NCI-H2196 (cell line): ENCODE measurements at regions not wholly inside any gene's neighbourhood (a gene's known extent, or its start where the extent isn't known, plus 50 kb on each side); places are given as distances from the start of the nearest gene placed in this dataset.

Experiments
- DNase-seq: peaks from one replicate; lab custom pipeline; 2025; ENCODE audit not compliant: unreplicated experiment; lab: John Stamatoyannopoulos, UW

DNA sequence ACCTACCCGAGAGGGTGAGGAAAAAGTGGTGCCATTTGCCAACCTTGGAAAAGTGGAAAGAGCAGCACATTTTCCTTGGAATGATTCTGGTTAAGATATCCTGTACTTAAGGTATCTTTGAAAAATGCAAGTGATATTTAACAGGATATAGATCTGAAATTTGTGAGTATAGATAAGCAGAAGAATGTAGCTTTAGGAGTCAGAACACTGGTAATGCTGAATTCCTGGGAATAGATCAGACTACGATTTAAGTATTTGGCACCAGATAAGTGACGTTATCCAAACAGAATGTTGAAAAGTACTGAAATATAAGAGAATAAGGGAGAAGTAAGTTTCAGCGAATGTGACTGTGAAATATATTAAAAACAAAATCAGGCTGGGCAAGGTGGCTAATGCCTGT, 210.1 kb downstream of the PCDH7 start:
- DNase-seq: no peak

DNA sequence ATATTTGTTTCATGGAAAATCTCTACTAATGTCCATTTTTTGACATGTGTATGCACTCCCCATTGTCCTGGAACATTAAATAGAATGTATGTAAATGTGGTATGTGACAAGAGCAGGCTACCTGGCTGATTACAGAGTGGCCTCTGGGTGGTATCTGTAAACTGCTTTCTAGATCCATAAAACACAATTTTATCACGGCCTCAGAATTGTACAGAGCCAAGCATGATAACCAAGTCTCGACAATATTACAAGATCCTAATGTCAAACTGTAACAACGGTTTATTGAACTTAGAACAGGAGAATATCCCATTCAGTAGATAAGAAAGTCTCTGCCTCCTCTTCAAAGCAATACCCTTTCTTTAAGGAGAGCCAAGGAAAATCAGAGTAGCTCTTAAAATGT, 212.4 kb downstream of the PCDH7 start:
- DNase-seq: no peak

DNA sequence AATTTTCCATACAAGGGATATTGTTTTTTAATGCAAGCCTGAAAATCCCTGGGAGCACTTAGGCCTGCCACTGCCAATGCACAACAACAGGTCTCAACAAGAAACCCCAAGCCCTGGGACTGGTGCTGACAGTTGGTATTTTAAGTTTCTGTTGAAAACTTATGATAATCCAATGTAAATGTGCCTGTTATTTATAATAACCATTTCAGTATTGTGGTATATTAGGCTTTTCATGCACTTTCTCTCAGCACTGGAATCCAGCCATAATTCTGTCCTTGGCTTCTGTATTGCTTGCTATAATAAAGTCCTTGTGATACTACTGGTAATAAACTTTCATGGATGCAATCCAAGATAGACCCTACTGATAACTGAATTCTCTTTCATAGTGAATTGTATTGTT, 218.9 kb downstream of the PCDH7 start:
- DNase-seq: no peak

DNA sequence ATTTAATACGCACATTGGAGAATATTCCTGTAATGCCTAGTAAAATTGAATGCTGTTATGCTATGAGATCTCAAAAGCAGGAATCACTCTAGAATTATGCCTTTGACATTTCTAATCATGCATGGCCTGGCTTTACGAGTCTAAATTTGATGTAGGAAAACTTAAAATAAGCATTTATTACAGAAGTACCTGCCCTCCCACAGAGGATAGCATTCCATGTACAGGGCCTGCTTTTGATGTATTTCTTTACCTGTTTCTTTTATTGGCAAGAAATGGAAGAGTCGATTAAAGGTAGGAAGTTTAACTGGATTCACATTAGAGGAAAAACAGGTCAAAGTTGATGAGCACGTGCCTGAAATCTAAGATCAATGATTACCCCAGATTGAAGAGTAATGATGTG, 219.5 kb downstream of the PCDH7 start:
- DNase-seq: no peak

DNA sequence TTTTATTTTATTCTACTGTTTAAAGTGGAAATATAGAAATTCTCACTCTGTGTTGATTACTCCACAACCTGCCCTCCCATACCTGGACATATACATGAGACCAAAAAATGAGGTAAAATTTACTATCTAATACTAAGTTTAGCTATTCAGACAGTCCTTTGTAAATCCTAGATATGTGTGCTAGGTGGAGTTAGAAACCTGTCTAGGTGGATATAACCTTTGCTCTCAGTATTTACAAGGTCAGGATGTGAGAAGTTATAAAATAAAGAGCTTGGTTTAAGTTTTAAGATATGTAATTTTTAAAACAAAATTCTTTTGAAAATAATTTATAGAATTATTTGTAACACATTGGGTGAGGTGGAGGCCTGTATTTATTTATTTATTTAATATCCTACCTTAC, 221.5 kb downstream of the PCDH7 start:
- DNase-seq: no peak

DNA sequence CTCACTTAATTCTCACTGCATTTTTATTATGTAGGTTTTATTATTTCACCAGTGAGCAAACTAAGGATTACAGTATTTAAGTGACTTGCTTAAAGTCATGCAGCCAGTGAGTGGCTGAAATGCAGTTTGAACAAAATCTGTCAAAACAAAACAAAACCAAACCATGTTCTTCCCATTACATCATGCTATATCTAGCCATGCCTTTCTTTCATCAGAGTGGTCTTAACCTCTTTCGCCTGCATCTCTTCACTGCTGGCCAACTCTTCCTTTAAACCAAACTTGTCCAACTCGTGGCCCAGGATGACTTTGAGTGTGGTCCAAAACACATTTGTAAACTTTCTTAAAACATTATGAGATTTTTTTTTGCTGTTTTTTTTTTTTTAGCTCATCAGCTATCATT, 223.2 kb downstream of the PCDH7 start:
- no peak for DNase-seq

DNA sequence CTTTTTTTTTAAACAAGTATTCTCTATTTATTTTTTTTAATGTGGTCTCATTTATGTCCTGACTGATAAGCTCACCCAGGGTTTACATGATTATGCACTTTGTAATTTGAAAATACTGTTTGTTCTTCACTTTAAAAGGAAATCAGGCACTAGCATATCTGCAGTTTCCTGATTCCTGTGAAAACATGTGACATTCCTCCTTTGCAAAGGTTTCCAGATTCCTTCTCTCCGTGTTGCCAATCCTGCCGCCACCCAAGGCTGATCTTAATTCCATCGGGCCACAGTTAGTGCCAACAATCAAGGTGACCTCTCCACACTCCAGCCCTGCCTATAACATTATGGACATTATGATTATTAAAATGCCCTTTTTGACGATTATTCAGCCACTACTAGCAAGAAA, 225.4 kb downstream of the PCDH7 start:
- DNase-seq: no peak

DNA sequence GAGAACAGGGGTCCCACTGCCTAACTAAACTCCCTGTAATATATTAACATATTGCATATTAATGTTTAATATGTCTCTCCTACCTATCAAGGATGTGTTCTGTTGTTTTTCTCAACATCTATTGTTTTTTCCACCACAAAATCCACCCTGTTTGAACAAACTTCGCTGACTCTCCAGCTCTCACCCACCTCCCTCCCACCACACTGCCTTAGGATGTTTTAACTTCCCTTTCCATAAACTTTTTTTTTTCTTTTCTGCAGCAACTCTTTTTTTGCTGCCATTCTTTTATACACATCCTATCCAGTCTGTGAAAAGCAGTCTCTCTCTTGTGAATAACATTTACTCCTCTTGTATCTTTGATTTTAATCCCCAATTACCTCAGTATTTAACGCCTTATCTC, 226.1 kb downstream of the PCDH7 start:
- DNase-seq: no peak

DNA sequence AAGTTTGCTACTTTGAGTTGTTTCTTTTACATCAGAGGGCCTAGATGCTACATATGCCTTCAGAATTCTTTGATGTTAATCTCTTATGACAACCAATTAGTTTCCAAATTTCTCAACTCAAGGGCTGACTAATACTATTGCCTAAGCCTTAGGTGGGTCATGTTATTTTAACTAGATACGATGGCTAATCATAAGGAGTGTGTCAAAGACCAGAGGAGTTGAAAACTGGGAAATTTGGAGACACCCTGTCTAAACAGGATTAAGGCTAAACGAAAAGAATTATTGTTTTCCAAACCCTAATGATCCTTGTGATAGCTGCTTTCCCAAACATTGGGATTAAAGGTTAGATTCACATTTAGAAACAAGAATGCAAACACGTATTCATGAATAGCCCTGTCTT, 228.5 kb downstream of the PCDH7 start:
- no peak for DNase-seq

DNA sequence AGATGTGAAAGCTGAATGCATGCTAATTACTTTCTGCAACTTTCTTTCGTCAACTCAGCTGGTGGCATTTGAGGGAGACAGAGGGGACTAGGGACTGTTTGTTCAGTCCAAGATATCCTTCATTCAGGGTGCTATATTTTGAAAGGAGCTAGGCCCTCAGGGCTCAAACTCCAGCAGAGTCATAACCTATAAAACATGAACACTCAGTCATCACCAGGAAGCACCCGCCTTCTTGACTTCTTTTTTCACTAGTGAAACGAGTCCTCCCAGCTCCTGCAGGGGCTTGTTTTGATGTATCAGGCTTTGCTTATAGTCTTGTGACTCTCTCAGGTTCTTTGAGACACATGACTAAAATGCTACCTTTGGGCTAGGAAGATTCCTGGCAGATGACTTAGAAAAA, 230.6 kb downstream of the PCDH7 start:
- no peak for DNase-seq

DNA sequence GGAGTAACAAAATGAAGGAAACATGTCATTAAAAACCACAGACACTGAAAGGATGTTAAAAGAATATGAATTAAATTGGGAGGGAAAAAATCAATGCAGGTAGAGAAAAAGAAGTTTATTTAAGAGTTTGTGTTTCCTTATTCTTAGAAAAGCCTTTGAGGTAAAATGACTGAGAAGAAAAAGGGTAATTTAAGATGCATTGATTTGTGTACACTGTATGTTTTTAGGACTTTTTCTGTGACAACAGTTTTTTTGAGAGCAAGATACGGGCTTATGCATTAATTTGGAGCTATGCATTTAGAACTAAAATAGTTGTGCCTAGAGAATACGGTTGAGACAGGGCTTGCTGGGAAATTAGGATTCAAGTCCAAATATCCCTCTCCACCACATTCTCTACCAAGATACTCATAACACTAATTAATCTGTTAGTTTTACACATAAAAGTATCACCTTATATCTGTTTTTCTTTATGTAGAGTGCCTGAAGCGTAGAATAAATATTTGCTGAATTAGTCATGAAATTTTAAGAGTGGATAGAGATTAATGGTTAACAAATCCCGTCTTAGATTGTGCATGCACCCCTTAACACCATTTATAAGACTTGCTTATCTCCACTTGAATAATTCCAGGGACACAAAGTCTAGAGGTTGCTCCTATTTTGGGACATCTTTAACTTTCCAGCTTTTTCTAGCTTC, 232.5 kb downstream of the PCDH7 start:
- DNase-seq: no peak

DNA sequence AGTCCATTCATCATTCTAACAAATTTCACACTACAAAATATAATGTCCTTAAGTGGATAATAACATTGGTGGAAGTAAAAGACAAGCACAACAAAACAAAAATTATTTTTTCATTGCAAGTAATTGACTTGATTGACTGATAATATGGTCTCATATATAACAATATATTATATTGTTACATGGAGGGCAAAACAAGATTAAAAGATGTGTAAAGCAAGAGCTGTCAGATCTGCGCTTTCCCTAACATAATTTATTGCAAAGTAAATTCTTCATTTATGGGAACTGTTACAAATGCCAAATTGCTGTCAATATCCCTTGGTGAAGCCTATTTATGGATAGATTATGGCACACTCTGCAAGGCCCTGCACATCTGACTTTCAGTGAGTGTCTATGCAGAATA, 233.6 kb downstream of the PCDH7 start:
- no peak for DNase-seq

DNA sequence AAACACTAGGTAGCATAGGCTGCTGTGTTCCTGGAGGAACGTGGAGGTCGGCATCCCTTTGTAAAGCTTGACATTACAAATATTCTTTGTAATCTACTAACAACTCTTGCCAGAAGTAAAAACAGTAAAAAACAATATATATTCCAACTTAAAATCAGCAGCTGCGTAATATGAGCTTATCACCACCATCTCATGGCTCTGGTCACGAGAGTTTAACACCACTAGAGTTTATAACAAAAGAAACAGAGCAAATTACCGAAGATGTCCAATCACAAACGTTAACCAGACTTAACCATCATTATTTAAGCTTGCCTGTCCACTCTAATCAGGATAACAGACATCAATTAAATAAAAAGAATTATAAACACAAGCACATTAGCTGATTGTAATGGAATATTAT, 236.7 kb downstream of the PCDH7 start:
- no peak for DNase-seq

DNA sequence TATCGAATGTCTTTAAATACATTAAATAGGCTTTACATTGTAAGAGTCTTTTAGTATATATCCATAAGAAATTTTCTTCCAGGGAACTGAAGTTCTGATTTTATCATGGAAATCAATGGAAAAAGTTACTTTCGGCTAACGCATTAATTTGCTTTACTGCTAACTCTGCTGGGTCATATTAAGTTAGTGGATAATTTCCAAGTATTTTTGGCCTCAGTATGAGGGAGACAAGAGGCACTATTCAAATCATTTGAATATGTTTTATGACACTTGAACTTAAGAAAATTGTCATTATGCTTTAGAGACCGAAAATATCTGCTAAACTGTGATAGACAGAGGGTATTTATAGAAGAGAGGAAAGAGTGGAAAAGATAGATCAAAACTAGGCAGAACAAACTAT, 237.5 kb downstream of the PCDH7 start:
- DNase-seq: no peak

DNA sequence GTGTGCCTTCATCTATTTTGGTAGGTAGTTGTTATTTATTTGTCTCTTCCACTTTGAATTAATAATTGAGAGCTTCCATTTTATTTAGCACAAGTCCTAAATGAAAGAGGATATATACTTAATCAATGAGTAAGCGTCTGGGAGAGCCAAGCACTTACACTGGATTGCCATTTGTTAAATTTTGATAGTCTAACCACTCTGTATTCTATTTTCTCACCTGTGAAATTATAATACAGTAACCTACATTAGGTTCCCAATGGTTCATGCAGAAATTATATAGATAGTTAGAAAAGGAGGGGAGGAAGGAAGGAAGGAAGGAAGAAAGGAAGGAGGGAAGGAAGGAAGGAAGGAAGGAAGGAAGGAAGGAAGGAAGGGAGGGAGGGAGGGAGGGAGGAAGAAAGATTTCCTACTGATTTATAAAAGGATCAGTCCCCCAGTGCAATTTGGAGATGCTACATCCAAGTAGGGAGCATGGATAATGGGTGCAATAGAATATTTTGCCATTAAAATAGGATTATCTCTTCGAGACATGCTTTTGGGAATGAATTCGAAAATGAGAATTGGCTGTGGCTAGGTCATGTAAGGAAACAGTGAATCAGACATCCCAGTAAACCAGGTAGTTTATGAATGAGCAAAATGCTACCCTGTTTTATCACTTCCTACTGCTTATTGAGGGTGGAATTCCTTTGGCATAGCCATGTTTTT, 239.8 kb downstream of the PCDH7 start:
- DNase-seq: no peak

DNA sequence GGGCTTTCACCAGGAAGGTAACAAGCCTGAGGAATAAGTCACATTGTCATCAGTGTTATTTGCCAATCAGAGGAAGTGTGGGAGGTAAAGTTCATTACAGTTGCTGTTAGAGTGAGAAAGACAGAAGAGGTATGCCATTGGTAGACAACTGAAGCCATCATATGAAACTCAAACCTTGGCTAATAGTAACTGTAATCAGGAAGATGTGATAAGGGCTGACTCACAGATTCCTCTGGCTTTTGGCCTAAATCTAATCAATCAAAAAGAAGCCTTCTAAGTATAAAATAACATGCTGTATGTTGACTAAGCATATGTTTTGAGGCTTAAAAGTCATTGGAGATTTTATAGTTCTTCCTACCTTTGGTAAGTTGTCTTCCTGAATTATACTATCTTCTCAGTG, 242.8 kb downstream of the PCDH7 start:
- no peak for DNase-seq

DNA sequence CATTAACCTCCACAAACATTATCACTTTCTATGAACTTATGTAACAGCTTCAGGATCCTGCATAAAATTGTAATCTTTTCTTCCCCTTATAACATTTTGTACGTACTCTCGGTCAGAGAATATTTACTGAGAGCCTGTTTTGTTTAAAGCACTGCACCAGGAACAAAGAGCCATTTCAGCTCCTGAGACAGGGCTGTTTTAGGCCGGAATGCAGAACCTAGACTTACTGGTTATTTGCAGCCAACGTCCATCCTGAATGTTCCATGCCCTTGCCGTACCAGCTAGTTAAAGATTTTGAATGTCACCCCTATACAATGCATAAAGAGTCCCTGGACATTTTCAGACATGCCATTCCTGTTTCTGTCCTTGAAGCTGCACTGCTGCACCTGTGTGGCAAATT, 248.8 kb downstream of the PCDH7 start:
- no peak for DNase-seq

DNA sequence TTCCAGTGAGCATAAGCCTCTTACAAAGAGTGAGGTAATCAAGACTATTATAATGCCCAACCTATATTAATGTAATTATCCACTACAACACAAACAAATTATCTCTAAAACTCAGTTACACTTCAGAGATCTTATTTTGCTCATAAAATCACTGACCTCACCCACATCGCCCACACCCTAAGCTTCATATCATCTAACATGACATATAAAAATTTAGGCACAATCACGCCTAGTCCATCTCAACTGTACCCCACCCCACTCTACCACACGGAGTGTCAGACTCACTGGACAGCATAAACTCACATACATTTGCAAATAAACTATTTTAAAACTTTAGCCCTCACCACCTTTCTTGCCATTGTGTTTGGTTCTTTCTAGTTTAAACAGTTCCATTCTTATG, 252.4 kb downstream of the PCDH7 start:
- DNase-seq: no peak

DNA sequence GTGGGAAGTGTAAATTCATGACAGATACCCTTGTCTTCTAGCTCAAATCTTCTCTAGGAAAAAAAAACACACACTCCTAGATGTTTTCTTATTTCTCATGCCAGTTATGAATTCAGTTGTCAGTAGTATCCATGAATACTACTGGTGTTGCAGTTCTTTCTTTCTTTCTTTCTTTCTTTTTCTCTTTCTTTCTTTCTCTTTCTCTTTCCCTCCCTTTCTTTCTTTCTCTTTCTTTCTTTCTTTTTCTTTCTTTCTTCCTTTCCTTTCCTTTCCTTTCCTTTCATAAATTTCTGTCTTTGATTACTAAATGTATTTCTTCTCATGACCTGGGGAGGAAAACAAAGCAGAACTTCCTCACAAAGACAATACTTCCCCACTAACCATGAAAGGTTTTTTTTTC, 253.8 kb downstream of the PCDH7 start:
- DNase-seq: no peak

DNA sequence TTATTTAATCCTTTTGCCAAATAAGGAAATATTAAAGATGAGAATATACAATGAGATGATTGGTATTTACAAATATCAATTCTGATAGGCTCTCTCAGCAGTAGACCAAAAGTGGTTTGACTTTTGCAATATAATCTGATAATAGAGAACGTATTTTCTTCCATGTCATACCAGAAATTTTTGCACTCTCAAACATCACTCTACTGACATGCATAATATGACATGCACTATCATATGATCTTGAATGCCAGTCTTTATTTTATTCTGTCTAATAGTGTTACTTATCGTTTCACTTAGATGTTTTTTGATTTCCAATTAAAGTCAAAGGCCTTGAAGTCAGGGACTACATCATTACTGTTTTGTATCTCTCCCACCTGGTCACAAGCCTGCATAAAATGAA, 259.2 kb downstream of the PCDH7 start:
- DNase-seq: no peak

DNA sequence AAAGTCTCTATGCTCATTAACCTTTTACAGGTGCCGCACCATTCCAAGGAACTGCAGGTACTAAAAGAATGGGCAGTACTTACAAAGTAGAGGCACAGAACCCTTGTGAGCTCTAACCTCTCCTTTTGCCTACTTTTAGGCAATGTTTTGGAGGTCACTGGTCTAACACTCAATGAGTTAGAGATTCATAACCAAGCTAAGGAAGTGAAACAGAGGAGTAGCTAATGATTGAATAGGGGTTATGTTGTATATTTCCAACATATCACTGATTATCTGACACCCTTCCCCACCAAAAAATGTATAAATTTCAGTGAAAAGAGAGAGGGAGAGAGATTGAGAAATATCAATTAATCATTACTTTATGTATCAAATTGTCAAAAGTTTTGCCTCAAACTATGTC, 269.3 kb downstream of the PCDH7 start:
- no peak for DNase-seq

DNA sequence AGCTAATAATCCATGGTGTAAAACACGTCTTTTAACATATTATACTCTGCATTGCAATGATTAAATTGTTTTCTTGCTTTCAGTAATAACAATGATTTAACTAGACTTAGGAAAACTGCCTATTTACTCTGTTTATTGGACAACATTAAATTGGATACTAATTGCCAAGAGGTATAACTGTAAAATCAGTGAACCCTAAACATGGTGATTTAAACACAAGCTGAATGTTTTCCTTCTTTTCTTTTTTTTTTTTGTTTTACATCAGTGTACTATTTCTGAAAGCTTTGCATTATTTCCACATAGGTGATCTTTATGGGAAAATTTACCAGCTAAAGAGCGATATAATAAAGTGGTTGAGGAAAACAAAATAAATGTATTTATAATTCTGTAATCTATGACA, 276.7 kb downstream of the PCDH7 start:
- DNase-seq: no peak

DNA sequence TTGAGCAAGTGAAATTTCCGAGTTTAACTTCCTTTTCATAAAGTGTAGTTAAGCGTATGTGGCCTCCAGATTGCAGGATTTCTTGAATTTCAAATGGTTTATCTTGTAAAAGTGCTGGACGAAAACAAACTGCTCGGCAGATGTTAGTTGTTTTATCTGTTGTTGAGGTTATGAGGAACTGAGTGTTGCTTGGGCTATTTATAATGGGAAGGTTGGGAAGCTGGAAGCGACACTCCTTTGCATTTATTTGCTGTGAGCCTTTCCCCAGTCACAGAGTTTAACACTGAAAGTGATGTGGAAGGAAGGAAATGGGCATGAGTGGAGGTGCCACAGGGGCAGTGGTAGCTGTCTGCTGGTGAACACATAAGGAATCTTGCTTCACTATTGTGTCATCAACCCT, 284.9 kb downstream of the PCDH7 start:
- DNase-seq: no peak
